HG03565 (cell line): ENCODE measurements at regions not wholly inside any gene's neighbourhood (a gene's known extent, or its start where the extent isn't known, plus 50 kb on each side); places are given as distances from the start of the nearest gene placed in this dataset.

Experiments
- ATAC-seq: cut with Tn5 transposase; IDR thresholded peaks from one replicate; pipeline ENCODE4 v1.9.1; 2021; ENCODE audit warnings: mild to moderate bottlenecking, moderate library complexity; ENCODE audit not compliant: unreplicated experiment

GRCh38 chr7:28360739-28361138 lies 51.6 kb upstream of the CREB5 start:
- ATAC-seq, result no peak

GRCh38 chr7:28361551-28361950 lies 50.8 kb upstream of the CREB5 start:
- ATAC-seq, result no peak

- no peak for ATAC-seq
Measured at GRCh38 chr7:28362182-28362581, 50.1 kb upstream of the CREB5 start.
